Trophoblast cell (in vitro differentiated cells and primary cell): ENCODE measurements at regions not wholly inside any gene's neighbourhood (a gene's known extent, or its start where the extent isn't known, plus 50 kb on each side); places are given as distances from the start of the nearest gene placed in this dataset.

Source experiments
- DNase-seq, 2 donors: peaks; one replicate each; pipeline ENCODE4 v3.0.0-alpha.2; 2016
- H2AFZ ChIP-seq: 2 replicates; pipeline ENCODE4 v1.6.1; 2013; ENCODE audit warnings: low read length, moderate library complexity, mild to moderate bottlenecking; ENCODE audit not compliant: insufficient read depth, poor library complexity
- H2AK5ac ChIP-seq: 2 replicates; pipeline ENCODE4 v1.6.1; 2013; ENCODE audit warnings: mild to moderate bottlenecking, low read length
- H2BK120ac ChIP-seq: 2 replicates; pipeline ENCODE4 v1.6.1; 2013; ENCODE audit warnings: low read length, mild to moderate bottlenecking, moderate library complexity; ENCODE audit not compliant: insufficient read depth, poor library complexity
- H2BK12ac ChIP-seq: 2 replicates; pipeline ENCODE4 v1.6.1; 2013; ENCODE audit warnings: mild to moderate bottlenecking, low read length, moderate library complexity
- H2BK5ac ChIP-seq: 2 replicates; pipeline ENCODE4 v1.6.1; 2013; ENCODE audit warnings: low read length, low read depth, moderate library complexity, mild to moderate bottlenecking; ENCODE audit not compliant: poor library complexity
- H3K14ac ChIP-seq: 2 replicates; pipeline ENCODE4 v1.6.1; 2013; ENCODE audit warnings: mild to moderate bottlenecking, low read length
- H3K18ac ChIP-seq: 2 replicates; pipeline ENCODE4 v1.6.1; 2013; ENCODE audit warnings: mild to moderate bottlenecking, low read length
- H3K23ac ChIP-seq: 2 replicates; pipeline ENCODE4 v1.6.1; 2013; ENCODE audit warnings: low read length
- H3K27ac ChIP-seq: 2 replicates; pipeline ENCODE4 v1.5.1; 2013; ENCODE audit warnings: low read depth, mild to moderate bottlenecking, inconsistent platforms, low read length, moderate library complexity
- H3K27me3 ChIP-seq: 2 replicates; pipeline ENCODE4 v1.6.1; 2013; ENCODE audit warnings: inconsistent platforms, mild to moderate bottlenecking, low read length, moderate library complexity; ENCODE audit not compliant: insufficient read depth
- H3K36me3 ChIP-seq, 2 experiments: 1 replicate in 1 of 2; 2 replicates in 1 of 2; pipeline ENCODE4 v1.6.1; 2013; ENCODE audit warnings: low read length in 2 of 2, mild to moderate bottlenecking in 2 of 2, moderate library complexity in 1 of 2; ENCODE audit not compliant: insufficient read depth in 2 of 2, control insufficient read depth in 1 of 2
- H3K4ac ChIP-seq: 2 replicates; pipeline ENCODE4 v1.6.1; 2013; ENCODE audit warnings: low read depth, mild to moderate bottlenecking, low read length, moderate library complexity
- H3K4me1 ChIP-seq, 2 experiments: 1 replicate in 1 of 2; 2 replicates in 1 of 2; pipeline ENCODE4 v1.6.1; 2013; ENCODE audit warnings: low read length in 2 of 2, mild to moderate bottlenecking in 2 of 2, moderate library complexity in 1 of 2; ENCODE audit not compliant: insufficient read depth in 2 of 2, control insufficient read depth in 1 of 2
- H3K4me2 ChIP-seq: 2 replicates; pipeline ENCODE4 v1.6.1; 2013; ENCODE audit warnings: inconsistent platforms, mild to moderate bottlenecking, low read length, moderate library complexity
- H3K4me3 ChIP-seq: 2 replicates; pipeline ENCODE4 v1.5.1; 2013; ENCODE audit warnings: mild to moderate bottlenecking, low read depth, low read length, inconsistent platforms
- H3K79me1 ChIP-seq: one replicate; pipeline ENCODE4 v1.6.1; 2013; ENCODE audit warnings: low read length
- H3K79me2 ChIP-seq: 2 replicates; pipeline ENCODE4 v1.6.1; 2013; ENCODE audit warnings: low read length, mild to moderate bottlenecking; ENCODE audit not compliant: control insufficient read depth, insufficient read depth, poor library complexity
- H3K9ac ChIP-seq: 2 replicates; pipeline ENCODE4 v1.6.1; 2013; ENCODE audit warnings: mild to moderate bottlenecking, low read length
- H3K9me3 ChIP-seq: 2 replicates; pipeline ENCODE4 v1.6.1; 2013; ENCODE audit warnings: low read depth, mild to moderate bottlenecking, control low read depth, inconsistent platforms, low read length; ENCODE audit not compliant: insufficient read depth
- H4K12ac ChIP-seq: 2 replicates; pipeline ENCODE4 v1.6.1; 2013; ENCODE audit warnings: low read depth, mild to moderate bottlenecking, low read length, moderate library complexity
- H4K8ac ChIP-seq: 2 replicates; pipeline ENCODE4 v1.6.1; 2013; ENCODE audit warnings: low read depth, mild to moderate bottlenecking, low read length, moderate library complexity
- H4K91ac ChIP-seq: one replicate; pipeline ENCODE4 v1.6.1; 2013; ENCODE audit warnings: low read depth, mild to moderate bottlenecking, low read length, moderate library complexity
- WGBS: extraction: QIAGEN DNeasy Blood & Tissue Kit; methylation state at CpG from one replicate; pipeline ENCODE4 v1.1.7; 2013; ENCODE audit warnings: missing lambda C conversion rate; ENCODE audit not compliant: insufficient read length, insufficient coverage; ENCODE audit errors: extremely low coverage; 5-methylcytosine and 5-hydroxymethylcytosine counted together

DNA sequence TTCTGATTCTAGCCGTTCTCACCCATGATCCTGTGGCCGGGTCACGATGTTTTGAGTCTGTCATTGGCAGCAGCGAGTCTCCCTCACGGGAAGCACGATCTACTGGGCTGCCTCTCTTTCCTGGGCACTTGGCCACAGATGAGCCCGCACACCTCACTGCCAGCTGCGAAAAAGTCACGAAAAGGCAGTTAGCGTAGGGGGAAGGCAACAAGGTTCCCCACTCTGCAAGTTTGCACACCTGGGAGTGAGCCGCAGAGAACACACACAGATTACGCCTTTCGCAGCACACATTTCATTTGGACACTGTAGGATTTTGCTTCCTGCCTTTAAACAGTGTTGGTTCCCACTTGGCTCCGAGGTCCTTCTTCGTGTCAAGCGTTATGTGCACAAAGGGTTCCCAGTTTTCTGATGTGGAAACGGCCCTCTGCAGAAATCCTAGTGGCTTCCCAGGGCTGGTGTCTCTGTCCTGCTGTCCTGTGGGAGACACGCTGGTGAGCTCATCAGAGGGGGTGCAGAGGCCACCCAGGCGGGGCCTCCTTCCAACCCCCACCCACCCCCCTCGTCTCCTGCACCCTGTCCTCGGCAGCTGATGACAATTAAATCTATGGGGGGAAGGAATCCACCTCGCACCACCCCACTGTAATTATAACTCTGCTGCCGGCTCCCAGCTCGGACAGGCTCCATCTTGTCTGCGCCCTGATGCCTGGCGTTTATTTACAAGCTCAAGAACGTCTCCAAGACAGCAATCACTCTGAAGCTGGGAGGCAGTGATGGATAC, 157.3 kb upstream of the SALL3 start:
- Histone ChIP-seq H3K9ac (no peak overlapping the region), H3K79me2 (no peaks in the 10 kb centered on the region), H3K14ac (no peak overlapping the region), H2AFZ (no peak overlapping the region), H3K9me3 (no peaks in the 10 kb centered on the region), H4K8ac (no peak overlapping the region), H3K27me3 (no peaks in the 10 kb centered on the region), H3K4ac (no peak overlapping the region), H3K4me1 (no peaks in the 10 kb centered on the region), H3K23ac (no peak overlapping the region), H2BK5ac (no peak overlapping the region), H3K4me3 (no peak overlapping the region), H4K12ac (no peak overlapping the region), H3K79me1 (no peaks in the 10 kb centered on the region), H4K91ac (no peak overlapping the region), H2AK5ac (no peak overlapping the region), H3K18ac (no peak overlapping the region), H3K27ac (no peak overlapping the region), H3K4me2 (no peak overlapping the region), H2BK12ac (no peak overlapping the region), H2BK120ac (no peak overlapping the region), H3K36me3 (no peaks in the 10 kb centered on the region)
- no CpG with 5 or more reads among the region's 27 CpGs for WGBS
- no peak for DNase-seq

DNA sequence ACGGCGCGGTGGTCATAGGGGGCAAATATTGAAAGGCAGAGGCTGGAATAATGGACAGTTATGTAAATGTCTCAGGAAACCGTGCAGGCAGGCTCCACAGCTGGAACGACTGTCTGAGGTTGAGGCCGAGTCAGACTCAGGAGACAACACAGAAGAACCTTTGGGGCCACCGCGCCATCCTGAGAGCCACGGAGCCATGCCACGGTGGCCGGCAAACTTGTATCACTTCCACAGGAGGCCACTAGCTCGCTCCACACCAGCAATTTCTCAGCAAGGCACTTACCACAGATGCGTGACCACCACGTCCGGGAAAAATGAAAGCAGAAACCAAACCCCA, 156.7 kb upstream of the SALL3 start:
- Histone ChIP-seq H2BK120ac (no peak overlapping the region), H3K14ac (no peak overlapping the region), H3K9ac (no peak overlapping the region), H4K91ac (no peak overlapping the region), H4K12ac (no peak overlapping the region), H3K4me2 (no peak overlapping the region), H3K18ac (no peak overlapping the region), H3K23ac (no peak overlapping the region), H2BK5ac (no peak overlapping the region), H3K79me2 (no peaks in the 10 kb centered on the region), H3K4me3 (no peak overlapping the region), H3K27ac (no peak overlapping the region), H3K36me3 (no peaks in the 10 kb centered on the region), H2AK5ac (no peak overlapping the region), H3K79me1 (no peaks in the 10 kb centered on the region), H4K8ac (no peak overlapping the region), H3K4ac (no peak overlapping the region), H3K4me1 (no peaks in the 10 kb centered on the region), H2BK12ac (no peak overlapping the region), H3K9me3 (no peaks in the 10 kb centered on the region), H3K27me3 (no peaks in the 10 kb centered on the region), H2AFZ (no peak overlapping the region)
- DNase-seq: no peak
- no CpG with 5 or more reads among the region's 15 CpGs for WGBS

GRCh38 chr18:78825168-78825567, 154.4 kb upstream of the SALL3 start:
- no peak overlapping the region for H4K12ac ChIP-seq
- no peaks in the 10 kb centered on the region for H3K36me3 ChIP-seq
- H2BK12ac ChIP-seq: no peak overlapping the region
- no peak overlapping the region for H3K4me2 ChIP-seq
- no peak overlapping the region for H2AK5ac ChIP-seq
- H3K4ac ChIP-seq: no peak overlapping the region
- DNase-seq: no peak
- no peak overlapping the region for H2AFZ ChIP-seq
- H3K27ac ChIP-seq: no peak overlapping the region
- no peak overlapping the region for H3K18ac ChIP-seq
- H3K23ac ChIP-seq: no peak overlapping the region
- no peaks in the 10 kb centered on the region for H3K9me3 ChIP-seq
- H3K79me1 ChIP-seq: no peaks in the 10 kb centered on the region
- H3K9ac ChIP-seq: no peak overlapping the region
- no peaks in the 10 kb centered on the region for H3K79me2 ChIP-seq
- no peak overlapping the region for H2BK5ac ChIP-seq
- H3K27me3 ChIP-seq: no peaks in the 10 kb centered on the region
- no peak overlapping the region for H3K4me3 ChIP-seq
- H4K8ac ChIP-seq: no peak overlapping the region
- H2BK120ac ChIP-seq: no peak overlapping the region
- no CpG with 5 or more reads among the region's 6 CpGs for WGBS
- no peaks in the 10 kb centered on the region for H3K4me1 ChIP-seq
- H4K91ac ChIP-seq: no peak overlapping the region
- H3K14ac ChIP-seq: no peak overlapping the region

- no peak overlapping the region for H4K12ac ChIP-seq
- H3K79me2 ChIP-seq: no peaks in the 10 kb centered on the region
- no peak overlapping the region for H3K4ac ChIP-seq
- no peak overlapping the region for H2BK5ac ChIP-seq
- H3K9me3 ChIP-seq: no peaks in the 10 kb centered on the region
- H2AFZ ChIP-seq: no peak overlapping the region
- H3K14ac ChIP-seq: no peak overlapping the region
- no peaks in the 10 kb centered on the region for H3K36me3 ChIP-seq
- no peak overlapping the region for H2BK120ac ChIP-seq
- no peak overlapping the region for H3K27ac ChIP-seq
- no peak overlapping the region for H3K4me3 ChIP-seq
- H2AK5ac ChIP-seq: no peak overlapping the region
- DNase-seq: no peak
- no peaks in the 10 kb centered on the region for H3K27me3 ChIP-seq
- no peak overlapping the region for H4K8ac ChIP-seq
- no peak overlapping the region for H3K18ac ChIP-seq
- H4K91ac ChIP-seq: no peak overlapping the region
- no peak overlapping the region for H3K4me2 ChIP-seq
- no peak overlapping the region for H2BK12ac ChIP-seq
- WGBS: no CpG with 5 or more reads among the region's 4 CpGs
- H3K4me1 ChIP-seq: no peaks in the 10 kb centered on the region
- no peak overlapping the region for H3K9ac ChIP-seq
- H3K23ac ChIP-seq: no peak overlapping the region
- H3K79me1 ChIP-seq: no peaks in the 10 kb centered on the region
Measured at GRCh38 chr18:78826631-78827030, 153.0 kb upstream of the SALL3 start.
